ENCODE measurements at regions not wholly inside any gene's neighbourhood (a gene's known extent, or its start where the extent isn't known, plus 50 kb on each side); places are given as distances from the start of the nearest gene placed in this dataset.

DNA sequence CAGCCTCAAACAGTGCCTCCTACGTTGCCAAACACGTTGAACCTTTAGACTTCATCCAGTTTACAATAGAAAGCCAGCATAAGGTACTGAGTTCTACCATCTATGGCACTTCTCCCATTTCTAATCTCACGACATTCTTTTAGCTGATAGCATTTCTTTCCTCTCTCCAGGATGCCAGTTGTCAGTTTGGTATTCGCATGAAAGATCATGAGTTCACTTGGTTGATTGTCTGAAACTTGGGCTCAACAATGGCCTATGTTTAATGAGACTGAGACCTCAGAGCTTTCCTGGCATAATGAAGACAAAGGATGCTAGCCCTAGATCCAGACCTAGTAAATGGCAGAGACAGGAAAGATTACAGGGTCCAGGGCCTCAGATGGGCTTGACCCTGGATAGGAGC, 69.2 kb upstream of the SPRY1 start:
- Histone ChIP-seq H3K9ac (no peak overlapping the region), H3K27me3 (ENCODE audit: insufficient read depth, low read depth) (no peaks in the 10 kb centered on the region), H3K4me2 (no peak overlapping the region), H2AFZ (ENCODE audit: low read depth) (no peak overlapping the region), H3K27ac (no peak overlapping the region), H3K4me1 (ENCODE audit: low read depth, poor library complexity, severe bottlenecking) (no peaks in the 10 kb centered on the region), H3K36me3 (ENCODE audit: insufficient read depth) (no peaks in the 10 kb centered on the region), H3K79me2 (ENCODE audit: insufficient read depth, low read depth) (no peaks in the 10 kb centered on the region), H3K4me3 (IDR thresholded peaks at IDR 0.05; ENCODE audit: insufficient read depth, low read depth, low read length) (no peak overlapping the region), H4K20me1 (ENCODE audit: insufficient read depth) (no peaks in the 10 kb centered on the region)
- TF ChIP-seq, protein P1, sequence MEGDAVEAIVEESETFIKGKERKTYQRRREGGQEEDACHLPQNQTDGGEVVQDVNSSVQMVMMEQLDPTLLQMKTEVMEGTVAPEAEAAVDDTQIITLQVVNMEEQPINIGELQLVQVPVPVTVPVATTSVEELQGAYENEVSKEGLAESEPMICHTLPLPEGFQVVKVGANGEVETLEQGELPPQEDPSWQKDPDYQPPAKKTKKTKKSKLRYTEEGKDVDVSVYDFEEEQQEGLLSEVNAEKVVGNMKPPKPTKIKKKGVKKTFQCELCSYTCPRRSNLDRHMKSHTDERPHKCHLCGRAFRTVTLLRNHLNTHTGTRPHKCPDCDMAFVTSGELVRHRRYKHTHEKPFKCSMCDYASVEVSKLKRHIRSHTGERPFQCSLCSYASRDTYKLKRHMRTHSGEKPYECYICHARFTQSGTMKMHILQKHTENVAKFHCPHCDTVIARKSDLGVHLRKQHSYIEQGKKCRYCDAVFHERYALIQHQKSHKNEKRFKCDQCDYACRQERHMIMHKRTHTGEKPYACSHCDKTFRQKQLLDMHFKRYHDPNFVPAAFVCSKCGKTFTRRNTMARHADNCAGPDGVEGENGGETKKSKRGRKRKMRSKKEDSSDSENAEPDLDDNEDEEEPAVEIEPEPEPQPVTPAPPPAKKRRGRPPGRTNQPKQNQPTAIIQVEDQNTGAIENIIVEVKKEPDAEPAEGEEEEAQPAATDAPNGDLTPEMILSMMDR (conservative IDR thresholded peaks at IDR 0.05; ENCODE audit: low read depth, low read length), result no peak

DNA sequence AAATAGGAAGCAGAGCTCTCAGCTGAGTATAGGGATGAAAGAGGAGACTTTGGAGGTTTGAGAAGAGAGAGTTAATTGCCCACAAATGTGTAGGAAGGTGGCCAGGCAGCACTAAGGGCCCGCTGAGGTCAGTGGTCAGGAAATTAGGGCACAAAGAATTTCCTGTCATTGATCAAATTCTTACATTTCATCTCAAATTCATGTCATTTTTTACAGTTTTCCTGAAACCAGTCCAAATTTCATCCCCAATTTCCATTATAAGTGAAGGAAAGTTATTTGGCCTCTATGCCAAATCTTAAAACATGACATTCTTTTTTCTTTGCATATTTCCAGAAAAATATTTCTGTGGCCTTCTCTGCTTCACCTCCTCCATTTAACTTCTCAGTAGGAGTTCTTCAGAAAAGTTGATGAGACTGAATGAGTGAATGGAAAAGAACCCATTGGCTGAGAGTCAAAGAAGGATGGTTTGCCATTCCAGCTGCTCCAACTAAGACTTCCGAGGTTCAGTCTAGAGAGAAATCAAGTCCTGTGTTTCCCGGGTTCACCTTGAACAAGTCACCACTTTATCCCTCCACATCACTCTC, 68.7 kb upstream of the SPRY1 start:
- no peaks in the 10 kb centered on the region for H3K36me3 ChIP-seq (ENCODE audit: insufficient read depth)
- TF ChIP-seq, protein P1 (conservative IDR thresholded peaks at IDR 0.05; ENCODE audit: low read depth, low read length), result no peak
- H3K27me3 ChIP-seq (ENCODE audit: insufficient read depth, low read depth), result no peaks in the 10 kb centered on the region
- no peak overlapping the region for H3K4me2 ChIP-seq
- H2AFZ ChIP-seq (ENCODE audit: low read depth), result no peak overlapping the region
- no peak overlapping the region for H3K27ac ChIP-seq
- H3K9ac ChIP-seq, result no peak overlapping the region
- no peak overlapping the region for H3K4me3 ChIP-seq (IDR thresholded peaks at IDR 0.05; ENCODE audit: insufficient read depth, low read depth, low read length)
- H4K20me1 ChIP-seq (ENCODE audit: insufficient read depth), result no peaks in the 10 kb centered on the region
- no peaks in the 10 kb centered on the region for H3K79me2 ChIP-seq (ENCODE audit: insufficient read depth, low read depth)
- H3K4me1 ChIP-seq (ENCODE audit: low read depth, poor library complexity, severe bottlenecking), result no peaks in the 10 kb centered on the region

DNA sequence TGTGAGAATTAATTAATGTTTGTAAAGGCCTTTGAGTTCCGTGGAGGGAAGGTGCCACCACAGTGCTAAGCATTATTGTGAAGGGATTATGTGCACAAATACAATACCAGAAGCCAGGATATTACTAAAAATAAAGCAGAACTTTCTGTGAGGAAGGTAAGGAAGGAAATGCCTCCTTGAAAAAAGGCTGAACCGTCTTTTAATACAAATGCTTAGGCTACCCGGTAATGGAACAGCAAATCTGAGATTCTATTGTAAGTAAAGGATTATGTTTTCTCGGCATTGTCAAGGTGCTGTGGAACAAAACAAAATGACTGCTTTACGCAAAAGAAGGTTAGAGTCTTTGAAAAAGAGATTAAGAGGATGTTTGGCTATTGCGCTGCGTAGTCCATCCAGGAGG, 57.9 kb upstream of the SPRY1 start:
- Histone ChIP-seq H3K27ac (no peak overlapping the region), H4K20me1 (ENCODE audit: insufficient read depth) (no peaks in the 10 kb centered on the region), H3K36me3 (ENCODE audit: insufficient read depth) (no peaks in the 10 kb centered on the region), H3K79me2 (ENCODE audit: insufficient read depth, low read depth) (no peaks in the 10 kb centered on the region), H3K4me1 (ENCODE audit: low read depth, poor library complexity, severe bottlenecking) (no peaks in the 10 kb centered on the region), H3K4me2 (no peak overlapping the region), H3K9ac (no peak overlapping the region), H2AFZ (ENCODE audit: low read depth) (no peak overlapping the region), H3K4me3 (IDR thresholded peaks at IDR 0.05; ENCODE audit: insufficient read depth, low read depth, low read length) (no peak overlapping the region), H3K27me3 (ENCODE audit: insufficient read depth, low read depth) (no peaks in the 10 kb centered on the region)
- TF ChIP-seq, protein P1 (conservative IDR thresholded peaks at IDR 0.05; ENCODE audit: low read depth, low read length), result no peak

DNA sequence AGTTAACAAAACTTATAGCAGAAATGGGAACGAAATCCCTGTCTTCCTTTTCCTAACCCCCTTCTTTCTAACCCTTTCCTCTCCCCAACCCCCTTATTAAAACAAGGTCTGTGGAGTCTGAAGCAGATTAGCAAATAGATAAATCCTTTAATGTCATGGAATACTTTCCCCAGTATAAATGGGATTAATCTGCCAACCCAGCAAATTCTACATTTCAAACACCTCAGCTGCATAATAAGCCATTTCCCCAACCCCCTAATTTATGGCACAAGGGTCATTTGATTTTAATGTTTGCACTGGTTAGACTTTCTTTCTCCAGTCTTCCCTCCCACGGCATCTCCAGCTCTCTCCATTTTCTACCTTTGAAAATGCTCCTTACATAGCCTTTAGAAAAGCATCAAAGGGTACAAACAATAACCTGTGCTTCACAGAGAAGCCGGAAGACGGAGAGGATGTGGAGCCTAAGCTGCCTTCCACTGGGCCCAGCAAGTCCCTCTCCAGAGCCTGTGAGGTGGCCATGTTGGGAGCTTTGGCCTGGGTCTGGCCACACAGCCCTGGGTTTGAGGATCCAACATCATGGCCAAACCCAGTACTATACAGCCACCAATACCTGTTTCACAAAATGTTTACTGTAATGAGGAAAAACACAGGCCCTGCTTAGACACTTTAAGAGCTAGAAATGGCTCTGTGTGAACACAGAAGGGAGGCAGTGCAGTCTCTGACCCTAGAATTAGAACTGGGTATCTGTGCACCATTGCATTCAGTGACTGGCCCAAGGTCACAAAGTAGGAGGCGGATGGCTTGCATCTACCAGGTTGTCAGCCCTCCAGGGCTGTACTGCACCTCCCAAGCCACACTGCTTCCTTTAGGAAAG, 56.9 kb upstream of the SPRY1 start:
- Histone ChIP-seq H3K4me1 (ENCODE audit: low read depth, poor library complexity, severe bottlenecking) (no peaks in the 10 kb centered on the region), H3K79me2 (ENCODE audit: insufficient read depth, low read depth) (no peaks in the 10 kb centered on the region), H2AFZ (ENCODE audit: low read depth) (no peak overlapping the region), H3K27me3 (ENCODE audit: insufficient read depth, low read depth) (no peaks in the 10 kb centered on the region), H4K20me1 (ENCODE audit: insufficient read depth) (no peaks in the 10 kb centered on the region), H3K4me2 (no peak overlapping the region), H3K36me3 (ENCODE audit: insufficient read depth) (no peaks in the 10 kb centered on the region), H3K9ac (no peak overlapping the region), H3K27ac (no peak overlapping the region), H3K4me3 (IDR thresholded peaks at IDR 0.05; ENCODE audit: insufficient read depth, low read depth, low read length) (no peak overlapping the region)
- TF ChIP-seq, protein P1 (conservative IDR thresholded peaks at IDR 0.05; ENCODE audit: low read depth, low read length), result no peak

All from KMS-11 (cell line).